Thyroid gland (tissue), 4 donors: ENCODE measurements at regions not wholly inside any gene's neighbourhood (a gene's known extent, or its start where the extent isn't known, plus 50 kb on each side); places are given as distances from the start of the nearest gene placed in this dataset.

ENCODE experiments used
- CTCF ChIP-seq, 6 experiments: fragments of 200-600 bp in 3 of 6; fragments of 450-650 bp in 3 of 6; sonication (generic) in 3 of 6; IDR thresholded peaks; one replicate each; pipeline ENCODE4 v1.5.1; 2016 to 2019; ENCODE audit warnings: antibody characterized with exemption in 6 of 6, mild to moderate bottlenecking in 2 of 6, inconsistent platforms in 1 of 6, moderate library complexity in 1 of 6
- POLR2A ChIP-seq, 2 donors: fragments of 450-650 bp; IDR thresholded peaks; one replicate each; pipeline ENCODE4 v1.6.1; 2017; ENCODE audit warnings: antibody characterized with exemption in 2 of 2, mild to moderate bottlenecking in 2 of 2, moderate library complexity in 1 of 2

GRCh38 chr19:32165141-32165540, 180.3 kb upstream of the ZNF507 start:
- no peak for TF ChIP-seq CTCF (IDR thresholded peaks at IDR 0.05)
- TF ChIP-seq POLR2A (IDR thresholded peaks at IDR 0.05) = no peak
